ENCODE measurements at regions not wholly inside any gene's neighbourhood (a gene's known extent, or its start where the extent isn't known, plus 50 kb on each side); places are given as distances from the start of the nearest gene placed in this dataset.

DNA sequence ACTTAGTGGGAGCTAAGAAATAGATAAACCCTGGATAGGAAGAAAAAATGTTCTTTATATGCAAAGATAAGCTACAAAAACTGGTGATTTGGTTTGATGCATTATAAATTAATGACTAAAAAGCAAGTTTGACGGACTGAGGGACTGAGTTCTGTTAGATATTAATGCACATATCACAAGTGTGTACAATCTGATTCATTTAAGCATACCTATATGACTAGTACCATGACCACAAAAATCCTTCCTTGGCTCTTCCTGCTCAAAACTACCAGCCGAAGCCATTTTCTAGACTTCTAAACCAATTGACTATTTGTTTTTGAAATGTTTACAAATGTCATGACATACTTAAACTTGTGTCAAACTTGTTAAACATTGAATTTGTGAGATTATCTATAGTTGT is 374.5 kb upstream of the MON1B start:
- Histone ChIP-seq H3K4me1 (ENCODE audit: insufficient read depth, low read length) (no peaks in the 10 kb centered on the region), H3K9me3 (ENCODE audit: insufficient read depth, low read depth, low read length) (no peaks in the 10 kb centered on the region), H3K9ac (ENCODE audit: low read depth, low read length) (no peak overlapping the region), H3K27ac (ENCODE audit: low read depth, low read length) (no peak overlapping the region), H3K36me3 (ENCODE audit: insufficient read depth, low read length) (no peaks in the 10 kb centered on the region), H3K4me3 (ENCODE audit: low read length) (no peak overlapping the region), H3K27me3 (ENCODE audit: insufficient read depth, low read length) (no peaks in the 10 kb centered on the region)
- WGBS = 100% methylated on average over 2 of the region's 2 CpGs

DNA sequence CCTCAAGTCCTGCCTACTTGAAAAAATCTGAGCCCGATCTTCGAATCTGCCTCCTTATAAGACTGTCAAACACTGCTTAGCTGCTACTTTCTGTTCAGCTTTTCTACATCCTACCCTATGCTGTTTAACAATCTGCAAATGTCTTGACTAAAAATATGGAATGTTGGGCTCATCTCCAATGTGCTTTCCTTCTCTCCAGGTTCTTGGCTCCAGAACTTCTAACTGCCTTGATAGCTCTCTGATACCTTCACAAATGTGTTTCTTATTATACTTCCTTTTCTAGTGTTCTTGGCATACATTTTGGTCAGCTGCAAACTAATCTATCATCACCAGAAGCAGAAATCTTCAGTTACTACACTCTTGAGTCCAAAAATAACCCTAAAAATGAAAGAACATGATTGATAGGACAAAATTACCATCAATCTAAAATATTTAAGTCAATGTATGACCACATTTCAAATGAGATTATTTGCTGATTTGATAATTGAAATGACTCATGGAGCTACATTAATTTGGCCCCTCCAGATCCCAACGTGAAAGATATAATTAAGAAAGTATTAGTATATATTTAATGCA is 372.3 kb upstream of the MON1B start:
- no peak overlapping the region for H3K4me3 ChIP-seq (ENCODE audit: low read length)
- H3K27ac ChIP-seq (ENCODE audit: low read depth, low read length) = no peak overlapping the region
- H3K4me1 ChIP-seq (ENCODE audit: insufficient read depth, low read length) = no peaks in the 10 kb centered on the region
- H3K27me3 ChIP-seq (ENCODE audit: insufficient read depth, low read length) = no peaks in the 10 kb centered on the region
- H3K9me3 ChIP-seq (ENCODE audit: insufficient read depth, low read depth, low read length) = no peaks in the 10 kb centered on the region
- 92% methylated on average over 2 of the region's 3 CpGs for WGBS
- H3K9ac ChIP-seq (ENCODE audit: low read depth, low read length) = no peak overlapping the region
- H3K36me3 ChIP-seq (ENCODE audit: insufficient read depth, low read length) = no peaks in the 10 kb centered on the region

GRCh38 chr16:76819226-76819916 is 371.6 kb upstream of the MON1B start:
- WGBS = 96% methylated on average over 7 of the region's 8 CpGs

GRCh38 chr16:76824221-76824620 is 366.8 kb upstream of the MON1B start:
- Histone ChIP-seq H3K27ac (ENCODE audit: low read depth, low read length) (no peak overlapping the region), H3K36me3 (ENCODE audit: insufficient read depth, low read length) (no peaks in the 10 kb centered on the region), H3K9ac (ENCODE audit: low read depth, low read length) (no peak overlapping the region), H3K9me3 (ENCODE audit: insufficient read depth, low read depth, low read length) (no peaks in the 10 kb centered on the region), H3K4me3 (ENCODE audit: low read length) (no peak overlapping the region), H3K4me1 (ENCODE audit: insufficient read depth, low read length) (no peaks in the 10 kb centered on the region), H3K27me3 (ENCODE audit: insufficient read depth, low read length) (no peaks in the 10 kb centered on the region)
- WGBS = no CpG with 5 or more reads among the region's 1 CpG

More at GRCh38 chr16:76819226-76819916, 371.6 kb upstream of the MON1B start:
- H3K27me3 ChIP-seq (ENCODE audit: insufficient read depth, low read length) = no peaks in the 10 kb centered on the region
- no peaks in the 10 kb centered on the region for H3K4me1 ChIP-seq (ENCODE audit: insufficient read depth, low read length)
- H3K9me3 ChIP-seq (ENCODE audit: insufficient read depth, low read depth, low read length) = no peaks in the 10 kb centered on the region
- H3K9ac ChIP-seq (ENCODE audit: low read depth, low read length) = no peak overlapping the region
- no peaks in the 10 kb centered on the region for H3K36me3 ChIP-seq (ENCODE audit: insufficient read depth, low read length)
- H3K27ac ChIP-seq (ENCODE audit: low read depth, low read length) = no peak overlapping the region
- no peak overlapping the region for H3K4me3 ChIP-seq (ENCODE audit: low read length)

DNA sequence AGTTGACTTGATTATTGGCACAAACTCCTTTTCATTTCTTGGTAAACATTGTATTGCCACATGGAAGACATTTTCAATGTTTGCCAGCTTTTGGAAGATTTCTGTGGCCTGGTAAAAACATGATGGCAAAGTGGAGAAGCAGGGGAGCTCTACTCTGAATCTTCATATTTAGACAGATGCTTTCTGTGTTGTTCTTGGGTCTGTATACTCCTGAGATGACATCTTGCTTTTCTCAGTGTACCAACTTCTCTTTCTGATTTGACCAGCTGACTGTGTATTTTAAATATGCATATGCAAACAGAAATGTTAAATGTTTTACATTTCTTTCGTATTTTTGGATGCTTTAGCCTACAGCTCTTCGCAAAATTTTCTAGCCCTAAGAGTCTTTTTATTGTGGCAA is 366.2 kb upstream of the MON1B start:
- WGBS = 100% methylated on average over 2 of the region's 2 CpGs

DNA sequence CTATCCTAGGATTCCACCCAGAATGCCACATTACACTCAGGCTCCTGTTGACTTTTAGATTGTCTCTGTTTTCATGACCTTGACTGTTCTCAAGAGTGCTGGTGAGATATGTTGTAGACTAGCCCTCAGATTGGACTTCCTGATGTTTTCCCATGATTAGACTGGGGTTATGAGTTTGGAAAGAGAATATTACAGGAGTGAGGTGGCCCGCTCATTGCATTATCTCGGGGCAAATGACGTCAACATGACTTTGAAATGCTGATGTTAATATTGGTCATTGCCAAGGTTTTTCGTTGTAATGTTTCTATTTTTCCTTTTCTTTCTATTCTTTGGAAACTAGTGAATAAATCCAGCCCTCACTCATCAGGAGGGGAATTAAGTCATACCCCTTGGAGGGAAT is 355.7 kb upstream of the MON1B start:
- Histone ChIP-seq H3K27ac (ENCODE audit: low read depth, low read length) (no peak overlapping the region), H3K36me3 (ENCODE audit: insufficient read depth, low read length) (no peaks in the 10 kb centered on the region), H3K27me3 (ENCODE audit: insufficient read depth, low read length) (no peaks in the 10 kb centered on the region), H3K4me3 (ENCODE audit: low read length) (no peak overlapping the region), H3K9me3 (ENCODE audit: insufficient read depth, low read depth, low read length) (no peaks in the 10 kb centered on the region), H3K9ac (ENCODE audit: low read depth, low read length) (no peak overlapping the region), H3K4me1 (ENCODE audit: insufficient read depth, low read length) (no peaks in the 10 kb centered on the region)
- WGBS = 89% methylated on average over 3 of the region's 4 CpGs

More for the DNA sequence above, 366.2 kb upstream of the MON1B start:
- Histone ChIP-seq H3K36me3 (ENCODE audit: insufficient read depth, low read length) (no peaks in the 10 kb centered on the region), H3K9me3 (ENCODE audit: insufficient read depth, low read depth, low read length) (no peaks in the 10 kb centered on the region), H3K27me3 (ENCODE audit: insufficient read depth, low read length) (no peaks in the 10 kb centered on the region), H3K4me3 (ENCODE audit: low read length) (no peak overlapping the region), H3K4me1 (ENCODE audit: insufficient read depth, low read length) (no peaks in the 10 kb centered on the region), H3K27ac (ENCODE audit: low read depth, low read length) (no peak overlapping the region), H3K9ac (ENCODE audit: low read depth, low read length) (no peak overlapping the region)

GRCh38 chr16:76835779-76836300 is 355.1 kb upstream of the MON1B start:
- Histone ChIP-seq H3K9ac (ENCODE audit: low read depth, low read length) (no peak overlapping the region), H3K9me3 (ENCODE audit: insufficient read depth, low read depth, low read length) (no peaks in the 10 kb centered on the region), H3K27me3 (ENCODE audit: insufficient read depth, low read length) (no peaks in the 10 kb centered on the region), H3K36me3 (ENCODE audit: insufficient read depth, low read length) (no peaks in the 10 kb centered on the region), H3K27ac (ENCODE audit: low read depth, low read length) (no peak overlapping the region), H3K4me3 (ENCODE audit: low read length) (no peak overlapping the region), H3K4me1 (ENCODE audit: insufficient read depth, low read length) (no peaks in the 10 kb centered on the region)
- WGBS = 92% methylated on average over 4 of the region's 5 CpGs

GRCh38 chr16:76837872-76838271 is 353.1 kb upstream of the MON1B start:
- H3K27me3 ChIP-seq (ENCODE audit: insufficient read depth, low read length) = no peaks in the 10 kb centered on the region
- no peak overlapping the region for H3K4me3 ChIP-seq (ENCODE audit: low read length)
- no peaks in the 10 kb centered on the region for H3K4me1 ChIP-seq (ENCODE audit: insufficient read depth, low read length)
- WGBS = 89% methylated on average over 5 of the region's 5 CpGs
- no peak overlapping the region for H3K9ac ChIP-seq (ENCODE audit: low read depth, low read length)
- H3K9me3 ChIP-seq (ENCODE audit: insufficient read depth, low read depth, low read length) = no peaks in the 10 kb centered on the region
- H3K27ac ChIP-seq (ENCODE audit: low read depth, low read length) = no peak overlapping the region
- H3K36me3 ChIP-seq (ENCODE audit: insufficient read depth, low read length) = no peaks in the 10 kb centered on the region

DNA sequence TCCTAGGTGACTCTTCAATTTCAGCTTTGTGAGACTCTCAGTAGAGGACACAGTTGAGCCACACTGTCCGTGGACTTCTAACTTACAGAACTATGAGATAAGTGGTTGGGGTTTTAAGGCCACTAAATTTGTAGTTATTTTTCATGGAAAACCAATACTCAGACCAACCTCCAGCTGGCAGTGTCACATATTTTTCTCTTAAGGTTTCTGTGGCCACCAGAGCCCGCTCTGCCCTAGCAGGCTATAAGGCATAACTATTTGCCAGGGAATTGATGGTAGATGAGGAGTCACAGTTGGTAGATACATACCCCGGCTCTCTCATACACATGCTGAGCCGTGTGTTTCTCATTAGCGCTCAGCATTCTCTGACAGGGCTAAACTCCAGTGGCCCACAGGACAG is 336.8 kb upstream of the MON1B start:
- WGBS = 91% methylated on average over 5 of the region's 5 CpGs
- Histone ChIP-seq H3K36me3 (ENCODE audit: insufficient read depth, low read length) (no peaks in the 10 kb centered on the region), H3K4me3 (ENCODE audit: low read length) (no peak overlapping the region), H3K27me3 (ENCODE audit: insufficient read depth, low read length) (no peaks in the 10 kb centered on the region), H3K9me3 (ENCODE audit: insufficient read depth, low read depth, low read length) (no peaks in the 10 kb centered on the region), H3K27ac (ENCODE audit: low read depth, low read length) (no peak overlapping the region), H3K9ac (ENCODE audit: low read depth, low read length) (no peak overlapping the region), H3K4me1 (ENCODE audit: insufficient read depth, low read length) (no peaks in the 10 kb centered on the region)

GRCh38 chr16:76856112-76856511 is 334.9 kb upstream of the MON1B start:
- H3K4me1 ChIP-seq (ENCODE audit: insufficient read depth, low read length) = no peaks in the 10 kb centered on the region
- WGBS = 92% methylated on average over 1 of the region's 1 CpG
- H3K27me3 ChIP-seq (ENCODE audit: insufficient read depth, low read length) = no peaks in the 10 kb centered on the region
- no peaks in the 10 kb centered on the region for H3K36me3 ChIP-seq (ENCODE audit: insufficient read depth, low read length)
- no peak overlapping the region for H3K27ac ChIP-seq (ENCODE audit: low read depth, low read length)
- H3K9me3 ChIP-seq (ENCODE audit: insufficient read depth, low read depth, low read length) = no peaks in the 10 kb centered on the region
- H3K4me3 ChIP-seq (ENCODE audit: low read length) = no peak overlapping the region
- no peak overlapping the region for H3K9ac ChIP-seq (ENCODE audit: low read depth, low read length)

DNA sequence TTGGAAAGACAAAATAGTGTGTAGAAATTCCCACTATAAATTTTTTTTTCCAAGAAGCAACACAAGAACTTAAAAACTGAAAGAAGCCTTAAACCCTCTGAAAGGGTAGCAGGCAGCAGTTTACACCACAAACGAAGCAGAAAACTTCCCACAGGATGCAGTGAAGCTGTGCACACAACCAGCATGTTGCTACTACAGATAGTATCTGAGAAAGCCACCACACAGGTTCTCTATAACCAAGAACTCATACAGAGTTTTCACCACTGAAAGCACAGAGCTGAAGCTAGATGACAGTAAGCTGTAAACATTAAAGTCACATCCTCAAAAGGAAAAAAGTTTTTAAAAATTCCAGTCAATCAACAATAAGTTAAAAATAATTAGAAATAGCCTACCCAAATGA is 333.6 kb upstream of the MON1B start:
- Histone ChIP-seq H3K4me1 (ENCODE audit: insufficient read depth, low read length) (no peaks in the 10 kb centered on the region), H3K4me3 (ENCODE audit: low read length) (no peak overlapping the region), H3K27me3 (ENCODE audit: insufficient read depth, low read length) (no peaks in the 10 kb centered on the region), H3K36me3 (ENCODE audit: insufficient read depth, low read length) (no peaks in the 10 kb centered on the region), H3K27ac (ENCODE audit: low read depth, low read length) (no peak overlapping the region), H3K9ac (ENCODE audit: low read depth, low read length) (no peak overlapping the region), H3K9me3 (ENCODE audit: insufficient read depth, low read depth, low read length) (no peaks in the 10 kb centered on the region)
- WGBS = 66% methylated on average over 1 of the region's 1 CpG
